GM19035 (cell line): ENCODE measurements at regions not wholly inside any gene's neighbourhood (a gene's known extent, or its start where the extent isn't known, plus 50 kb on each side); places are given as distances from the start of the nearest gene placed in this dataset.

ENCODE experiments used
- ATAC-seq: cut with Tn5 transposase; IDR thresholded peaks from one replicate; pipeline ENCODE4 v1.9.1; 2021; ENCODE audit not compliant: unreplicated experiment

DNA sequence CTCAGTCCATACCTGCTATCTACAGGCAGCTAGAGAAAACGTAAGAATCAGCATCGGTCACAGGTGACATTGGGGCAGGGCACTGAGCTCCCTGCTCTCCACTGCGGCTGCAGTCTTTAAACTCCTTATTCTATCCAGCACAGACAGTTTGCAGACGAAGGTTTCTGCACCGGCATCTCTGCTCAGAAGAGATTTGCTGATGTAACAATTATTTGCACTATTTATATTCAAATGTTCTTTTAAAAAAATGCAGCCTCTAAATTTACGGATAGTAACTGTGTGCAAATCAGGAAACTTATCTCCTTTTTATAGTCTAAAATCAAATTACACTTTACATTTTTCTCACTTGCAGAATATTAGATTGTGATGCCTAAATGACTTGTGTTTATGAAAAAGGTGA lies 671.0 kb downstream of the VRK1 start:
- ATAC-seq: no peak

DNA sequence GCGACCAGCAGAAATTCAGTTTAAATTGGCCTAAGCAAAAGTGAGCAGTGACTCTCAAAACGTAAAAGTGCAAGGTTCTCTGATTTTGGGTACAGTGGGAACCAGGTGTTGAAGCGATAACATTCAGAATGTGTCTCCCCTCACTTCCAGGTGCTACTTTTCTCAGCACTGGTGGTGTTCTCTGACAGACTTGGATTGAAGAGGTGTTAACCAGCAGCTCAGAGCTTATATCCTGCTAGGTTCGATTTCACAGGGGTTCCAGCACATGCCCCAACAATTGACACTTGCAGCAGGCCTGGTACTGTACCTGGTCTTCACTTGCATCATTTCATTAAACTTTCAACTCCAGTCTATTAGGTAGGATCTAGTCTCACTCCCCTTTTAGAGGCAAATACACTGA lies 680.2 kb downstream of the VRK1 start:
- no peak for ATAC-seq

DNA sequence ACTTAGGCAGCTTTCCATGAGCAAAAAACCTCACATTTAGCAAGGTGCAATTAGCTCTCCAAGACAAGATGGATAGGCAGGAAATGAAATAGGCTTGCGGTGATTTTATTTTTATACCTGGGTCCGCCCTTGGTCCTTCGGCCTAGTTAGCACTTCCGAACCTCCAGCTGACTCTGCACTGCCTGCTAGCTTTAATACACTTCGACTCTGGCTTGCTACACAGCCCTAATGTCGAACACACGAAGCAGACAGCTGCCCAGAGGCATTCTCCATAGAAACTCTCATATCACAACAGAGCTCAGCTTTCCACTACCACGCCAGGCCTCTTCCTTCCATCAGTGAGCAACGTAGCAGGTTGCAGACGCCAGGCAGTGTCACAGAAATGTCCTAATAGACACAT lies 688.0 kb downstream of the VRK1 start:
- no peak for ATAC-seq

DNA sequence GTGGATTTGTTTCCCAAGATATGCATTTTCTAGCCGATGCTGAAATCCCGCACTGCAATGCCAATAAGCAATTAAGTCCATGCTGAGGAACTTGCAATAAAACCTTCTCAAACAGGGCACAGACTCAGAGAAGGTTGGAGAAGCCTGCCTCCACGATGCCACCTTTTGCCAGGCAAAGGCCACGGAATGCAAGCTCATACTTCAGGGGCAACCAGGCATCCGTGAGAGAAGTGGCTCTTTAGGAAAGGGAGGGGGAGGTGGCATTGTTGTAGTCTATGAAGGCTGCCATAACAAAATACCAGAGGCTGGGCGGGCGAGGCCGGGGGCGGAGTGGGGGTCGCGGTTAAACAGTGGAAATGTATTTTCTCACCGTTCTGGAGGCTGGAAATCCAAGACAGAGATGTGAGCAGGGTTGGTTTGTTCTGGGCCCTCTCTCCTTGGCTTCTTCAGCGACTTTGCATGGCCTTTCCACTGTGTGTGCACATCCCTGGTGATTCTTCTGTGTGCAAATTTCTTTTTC lies 689.5 kb downstream of the VRK1 start:
- ATAC-seq: no peak

DNA sequence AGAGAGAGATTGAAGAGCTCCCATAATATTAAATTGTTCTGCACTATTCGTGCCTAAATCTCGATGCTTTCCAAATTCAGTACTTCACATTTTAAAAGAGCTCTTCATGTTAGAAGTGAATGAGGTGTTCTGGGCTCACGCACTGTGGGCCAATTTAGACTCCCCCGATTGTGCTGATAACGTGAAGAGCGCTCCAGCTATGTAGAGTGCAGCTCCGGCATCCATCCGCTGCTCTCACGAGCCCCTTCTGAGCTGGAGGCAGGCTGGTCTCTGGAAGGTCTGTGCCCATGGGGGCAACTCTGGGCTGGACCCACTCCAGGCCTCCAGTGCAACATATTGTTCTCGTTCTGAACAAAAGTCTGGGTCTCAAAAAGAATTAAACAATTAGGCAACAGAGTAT lies 692.6 kb downstream of the VRK1 start:
- ATAC-seq: no peak

DNA sequence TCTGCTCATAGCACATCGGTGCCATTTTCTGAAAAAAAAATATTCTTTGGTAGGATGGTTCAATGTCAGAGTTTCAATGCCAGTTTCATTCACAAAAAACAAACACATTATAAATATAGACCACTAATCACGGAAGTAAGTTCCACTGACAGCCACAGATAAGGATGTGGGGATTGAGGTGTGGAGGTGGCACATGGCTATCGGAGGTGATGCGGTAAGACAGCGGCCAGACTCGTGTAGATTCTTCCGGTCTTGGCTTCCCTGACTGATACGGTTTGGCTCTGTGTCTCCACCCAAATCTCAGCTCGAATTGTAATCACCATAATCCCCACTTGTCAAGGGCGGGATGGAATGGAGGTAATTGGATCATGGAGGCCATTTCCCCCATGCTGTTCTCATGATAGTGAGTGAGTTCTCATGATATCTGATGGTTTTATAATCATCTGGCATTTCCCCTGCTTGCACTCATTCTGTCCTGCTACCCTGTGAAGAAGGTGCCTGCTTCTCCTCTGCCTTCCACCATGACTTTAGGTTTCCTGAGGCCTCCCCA lies 693.4 kb downstream of the VRK1 start:
- no peak for ATAC-seq

DNA sequence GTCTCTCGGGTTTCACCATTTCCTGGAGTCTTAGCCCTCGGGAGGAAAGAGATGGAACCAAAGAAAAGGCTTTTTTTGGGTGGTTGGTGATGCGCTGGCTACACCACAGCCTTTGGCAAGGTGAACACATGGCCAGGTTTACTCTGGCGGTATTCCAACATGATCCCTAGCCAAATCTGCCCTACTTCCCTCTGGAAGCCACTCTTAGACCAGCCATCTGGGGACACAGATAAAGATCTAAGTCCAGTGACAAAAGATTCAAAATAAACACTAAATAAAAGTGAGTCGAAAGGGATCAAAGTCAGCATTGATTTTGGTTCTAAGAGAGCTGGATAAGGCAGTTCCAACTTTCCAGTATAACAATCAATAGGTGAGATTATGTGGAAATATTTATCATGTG lies 694.5 kb downstream of the VRK1 start:
- ATAC-seq: no peak

DNA sequence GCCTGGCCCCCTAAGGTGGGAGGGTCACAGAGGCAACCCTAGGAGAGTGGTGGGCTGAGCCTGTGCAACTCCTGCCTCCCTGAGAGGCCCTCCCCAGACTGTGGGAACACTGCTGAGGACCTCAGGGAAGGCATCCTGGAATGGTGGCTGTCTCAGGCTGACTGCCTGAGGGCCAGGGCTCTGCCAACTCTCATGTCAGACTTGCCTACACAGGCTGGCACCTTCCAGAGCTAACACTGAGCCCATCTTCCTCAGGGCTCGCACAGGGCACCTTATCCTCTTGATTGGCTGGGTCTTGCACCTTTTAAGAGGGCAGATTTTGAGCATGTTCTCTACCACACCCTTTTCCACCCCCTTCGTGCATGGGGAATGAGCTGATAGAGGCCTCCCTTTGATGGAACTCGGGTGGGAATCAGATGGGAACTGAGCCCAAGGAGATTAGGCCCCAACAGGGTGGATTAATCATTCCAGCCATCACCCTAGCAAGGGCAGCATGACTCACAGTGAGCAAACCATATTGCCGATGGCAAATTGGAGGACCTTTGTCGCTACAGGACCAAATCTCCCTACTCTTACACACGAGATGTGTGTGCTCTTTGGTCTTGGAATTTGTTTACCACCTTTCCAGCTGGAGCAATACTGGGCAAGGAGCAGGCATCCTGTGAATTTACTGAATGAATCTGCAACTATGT lies 702.8 kb downstream of the VRK1 start:
- ATAC-seq: no peak

DNA sequence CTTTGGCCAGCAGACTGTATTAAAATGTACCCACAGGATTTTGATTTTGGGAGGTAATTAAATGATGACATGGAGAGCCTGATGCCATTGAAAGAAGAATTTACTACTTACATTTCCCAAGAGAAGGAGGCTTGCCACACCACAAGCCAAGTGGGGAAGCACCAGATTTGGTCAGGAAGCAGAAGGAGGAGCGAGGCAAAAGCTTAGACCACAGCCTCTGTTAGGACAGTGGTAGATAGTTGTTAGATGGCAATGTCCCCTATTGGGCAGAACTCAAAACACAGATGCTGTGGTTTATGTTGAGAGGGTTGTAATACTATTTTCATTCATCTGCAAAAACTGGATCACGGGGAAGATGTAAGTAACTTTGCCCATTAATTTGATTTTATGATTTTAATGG lies 709.4 kb downstream of the VRK1 start:
- no peak for ATAC-seq

DNA sequence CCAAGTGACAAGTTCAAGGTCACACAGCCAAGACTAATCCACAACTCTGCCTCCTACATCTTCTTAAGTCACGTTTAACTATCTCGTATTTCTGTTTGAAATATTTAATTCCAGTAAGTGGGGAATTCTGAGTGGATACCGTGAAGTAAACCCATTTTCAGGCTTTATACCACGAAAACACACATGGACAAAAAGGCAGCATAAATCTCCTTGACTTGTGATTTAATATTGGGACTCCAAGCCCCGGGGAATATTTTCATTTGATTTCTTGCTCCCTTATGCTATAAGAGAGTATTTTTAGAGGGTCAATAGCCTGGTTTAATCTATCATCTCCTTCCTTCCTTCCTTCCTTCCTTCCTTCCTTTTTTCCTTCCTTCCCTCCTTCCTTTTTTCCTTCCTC lies 716.7 kb downstream of the VRK1 start:
- no peak for ATAC-seq

DNA sequence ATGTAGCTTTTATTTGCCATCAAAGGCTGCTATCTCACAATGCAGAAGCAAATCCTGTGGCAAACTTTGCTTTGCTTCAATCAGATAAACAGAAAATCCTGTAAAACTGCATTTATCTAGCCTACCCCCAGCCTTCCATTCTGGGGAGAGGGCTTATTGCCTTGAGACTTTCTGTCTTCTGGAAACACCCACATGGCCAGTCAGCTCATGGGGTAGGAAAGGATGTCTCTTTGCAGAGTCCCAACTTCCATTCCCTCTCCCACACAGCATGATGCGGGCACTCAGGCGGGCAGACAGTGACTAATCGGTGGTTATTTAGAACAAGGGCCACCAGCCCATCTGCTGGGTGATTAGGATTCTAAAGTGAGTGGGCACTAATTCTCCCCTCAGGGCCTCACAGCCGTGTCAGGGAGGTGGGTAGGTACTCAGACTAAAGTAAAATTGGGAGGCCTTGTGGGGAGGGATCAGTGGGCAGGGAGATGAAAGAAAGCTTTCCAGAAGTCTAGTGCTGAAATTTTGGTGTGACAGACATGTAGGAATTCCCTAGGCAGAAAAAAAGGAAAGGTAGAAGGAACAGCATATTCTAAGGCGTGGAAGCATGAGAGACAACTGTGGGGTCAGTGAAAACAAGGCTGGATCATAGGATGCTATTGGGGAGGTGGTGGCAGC lies 720.5 kb downstream of the VRK1 start:
- ATAC-seq: no peak

DNA sequence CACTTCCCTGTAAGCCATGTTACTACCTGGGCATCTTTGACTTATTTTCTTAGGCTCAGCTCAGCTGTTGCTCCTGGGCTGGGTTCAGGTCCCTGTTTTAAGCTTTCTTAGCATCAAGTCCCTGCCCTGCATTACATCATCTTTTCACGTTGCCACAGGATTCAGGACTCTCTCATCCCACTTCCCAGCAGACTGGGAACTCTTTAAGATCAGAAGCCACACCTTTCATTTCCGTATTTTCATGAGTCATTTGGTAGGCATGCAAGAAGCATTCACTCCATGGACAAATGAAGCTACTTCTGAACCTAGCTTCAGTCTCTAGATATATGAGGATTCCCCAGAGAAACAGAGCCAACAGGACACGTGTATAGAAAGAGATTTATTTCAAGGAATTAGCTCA lies 726.8 kb downstream of the VRK1 start:
- ATAC-seq: no peak

DNA sequence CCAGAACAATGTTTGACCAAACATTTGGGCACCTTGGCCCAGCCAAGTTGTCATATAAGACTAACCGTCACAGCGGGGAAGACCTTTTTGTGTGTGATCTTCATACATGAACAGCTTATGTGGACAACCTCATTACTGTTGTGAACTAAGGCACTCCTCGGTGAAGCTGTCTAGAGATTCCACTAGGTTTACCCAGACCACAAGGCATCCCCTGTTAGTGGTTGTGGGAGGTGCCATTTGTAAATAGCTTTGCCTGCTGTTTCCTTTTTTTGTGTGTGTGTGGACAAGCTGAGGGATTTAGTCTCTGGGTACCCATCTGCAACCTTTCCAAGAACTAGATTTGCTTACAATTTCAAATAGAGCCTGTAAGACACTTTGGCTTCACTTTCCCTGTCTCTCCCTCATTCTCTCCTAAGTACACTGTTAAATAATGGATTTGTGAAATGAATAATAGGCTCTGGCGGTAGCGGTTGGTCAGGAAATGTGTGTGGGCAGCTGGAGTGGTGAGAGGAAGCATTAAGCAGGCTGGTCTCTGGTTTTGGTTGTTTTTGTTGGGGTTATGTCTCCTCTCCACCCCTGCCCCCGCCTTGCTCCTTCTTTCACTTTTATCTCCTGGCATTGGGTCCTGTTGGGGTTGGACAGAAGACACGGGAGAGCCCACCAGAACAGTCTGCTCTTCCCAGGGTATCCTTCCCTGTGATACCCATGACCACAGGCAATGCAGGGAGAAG lies 727.6 kb downstream of the VRK1 start:
- no peak for ATAC-seq

DNA sequence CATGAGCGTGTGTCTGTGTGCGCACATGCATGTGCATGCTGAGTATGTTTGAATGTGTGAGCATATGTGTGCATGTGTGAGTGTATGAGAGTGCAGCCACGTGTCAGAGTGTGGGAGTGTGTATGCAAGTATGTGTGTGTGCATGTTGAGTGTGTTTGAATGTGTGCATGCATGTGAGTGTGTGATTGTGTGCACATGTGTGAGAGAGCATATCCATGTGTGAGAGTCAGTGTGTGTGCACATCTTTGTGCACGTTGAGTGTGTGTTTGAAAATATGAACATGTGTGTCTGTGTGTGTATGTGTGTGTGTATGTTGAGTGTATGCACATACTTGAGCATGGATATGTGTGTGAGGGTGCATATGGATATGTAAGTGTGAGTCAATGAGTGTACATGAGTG lies 730.8 kb downstream of the VRK1 start:
- ATAC-seq: no peak

DNA sequence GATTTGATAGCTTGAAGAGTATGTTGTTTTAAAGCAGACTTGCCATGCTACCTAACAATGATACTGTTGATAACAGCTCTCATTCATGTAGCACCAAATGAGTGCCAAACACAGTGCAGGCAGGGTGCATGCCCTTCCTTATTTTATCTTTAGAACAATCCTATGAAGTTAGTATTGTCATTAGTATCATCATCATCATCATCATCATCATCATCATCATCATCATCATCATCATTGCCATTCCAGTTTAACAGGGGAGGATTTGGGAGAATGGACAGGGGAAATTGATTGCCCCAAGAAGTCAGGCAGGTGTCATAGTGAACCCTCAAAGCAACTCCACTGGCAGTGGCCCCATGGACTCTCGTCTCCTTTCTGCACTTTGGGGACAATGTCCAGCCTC lies 734.9 kb downstream of the VRK1 start:
- no peak for ATAC-seq

DNA sequence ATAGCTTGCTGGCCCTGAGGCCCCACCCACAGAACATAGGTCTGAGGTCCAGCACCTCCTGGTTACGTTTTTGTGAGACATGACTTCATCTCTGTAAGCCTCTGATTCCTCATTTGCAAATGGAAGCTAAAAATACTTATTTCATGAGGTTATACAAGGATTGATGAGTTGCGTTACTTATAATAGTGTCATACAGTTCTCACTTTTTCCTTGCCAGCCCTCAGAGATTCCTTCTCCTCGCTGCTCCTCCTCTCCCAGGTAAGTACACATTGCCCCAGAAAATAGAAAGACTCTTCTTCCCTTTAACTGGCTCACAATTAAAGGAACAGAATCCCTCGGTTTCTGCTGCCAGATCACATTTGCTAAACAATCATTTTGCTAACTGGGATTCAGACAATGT lies 739.2 kb downstream of the VRK1 start:
- ATAC-seq: no peak

DNA sequence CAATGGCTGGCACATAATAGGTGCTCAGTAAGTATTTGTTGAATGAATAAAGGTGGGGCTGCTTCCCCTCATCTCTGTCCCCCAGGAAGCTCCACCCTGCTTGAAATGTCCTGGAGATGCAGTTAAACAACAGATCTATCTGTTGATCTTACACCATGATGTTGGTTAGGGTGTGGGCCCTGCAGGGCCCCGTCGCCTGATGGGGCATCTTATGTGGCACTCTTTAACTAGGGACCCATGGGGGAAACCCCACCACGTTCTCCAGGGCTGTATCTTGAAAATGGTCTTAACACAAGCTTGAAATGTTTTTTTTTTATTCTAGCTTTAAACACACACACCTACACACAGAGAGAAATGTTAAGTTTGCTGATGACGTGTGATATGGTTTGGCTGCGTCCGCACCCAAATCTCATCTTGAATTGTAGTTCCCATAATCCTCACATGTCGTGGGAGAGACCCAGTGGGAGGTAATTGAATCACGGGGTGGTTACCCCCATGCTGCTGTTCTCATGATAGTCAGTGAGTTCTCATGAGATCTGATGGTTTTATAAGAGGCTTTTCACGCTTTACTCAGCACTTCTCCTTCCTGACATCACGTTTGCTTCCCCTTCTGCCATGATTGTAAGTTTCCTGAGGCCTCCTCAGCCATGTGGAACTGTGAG lies 741.7 kb downstream of the VRK1 start:
- ATAC-seq: no peak

DNA sequence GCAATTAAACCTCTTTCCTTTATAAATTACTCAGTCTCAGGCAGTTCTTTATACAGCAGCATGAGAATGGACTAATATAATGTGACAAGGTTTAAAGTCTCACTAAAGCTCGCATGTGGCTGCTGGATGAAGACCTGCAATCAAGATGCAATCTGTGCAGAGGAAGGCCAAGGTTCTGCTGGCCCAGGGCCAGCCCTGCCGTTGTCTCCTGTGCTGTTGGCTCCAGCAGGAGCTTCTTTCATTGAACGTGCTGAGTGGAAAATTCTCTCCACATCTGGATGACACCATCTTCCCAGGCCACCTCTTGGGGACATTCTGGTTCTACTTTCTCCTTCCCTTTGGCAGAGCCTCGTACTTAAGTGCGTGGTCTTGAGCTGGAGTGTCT lies 742.2 kb downstream of the VRK1 start:
- no peak for ATAC-seq

DNA sequence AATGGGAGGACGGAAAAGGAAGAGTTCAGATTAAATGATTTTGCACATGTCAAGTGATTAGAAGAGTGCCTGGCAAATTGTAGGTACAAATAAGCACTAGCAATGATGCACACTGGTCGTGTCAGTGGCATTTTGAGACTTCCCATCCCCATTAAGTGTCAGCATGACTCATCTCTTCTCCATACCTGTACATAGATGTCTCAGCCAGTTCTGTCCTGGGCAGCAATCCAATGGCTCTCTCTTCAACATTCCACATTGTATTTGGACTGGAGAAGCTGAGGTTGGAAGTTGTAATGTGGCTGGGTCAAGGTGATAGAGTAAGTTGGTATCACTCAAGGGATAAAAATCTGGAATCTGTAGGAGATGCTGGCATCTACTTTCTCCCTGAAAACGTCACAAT lies 742.7 kb downstream of the VRK1 start:
- ATAC-seq: no peak

DNA sequence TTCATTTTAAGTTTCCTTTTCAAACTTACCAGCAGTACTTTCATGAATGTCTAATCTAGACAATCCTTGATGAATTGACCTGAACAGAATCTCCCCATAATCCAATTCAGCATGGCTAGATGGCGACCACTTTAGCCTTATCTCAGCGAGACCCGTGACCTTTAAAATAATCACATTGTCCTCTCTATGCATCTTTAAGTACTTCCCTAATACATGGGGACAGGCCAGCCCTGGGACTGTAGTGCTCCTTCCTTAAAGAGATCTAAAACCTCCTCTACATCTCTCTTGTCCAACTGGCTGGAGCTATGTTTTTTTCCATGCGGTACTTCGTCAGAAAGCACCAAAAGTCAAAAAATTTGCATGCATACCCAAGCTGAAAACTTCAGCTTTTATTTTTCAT lies 746.0 kb downstream of the VRK1 start:
- no peak for ATAC-seq

DNA sequence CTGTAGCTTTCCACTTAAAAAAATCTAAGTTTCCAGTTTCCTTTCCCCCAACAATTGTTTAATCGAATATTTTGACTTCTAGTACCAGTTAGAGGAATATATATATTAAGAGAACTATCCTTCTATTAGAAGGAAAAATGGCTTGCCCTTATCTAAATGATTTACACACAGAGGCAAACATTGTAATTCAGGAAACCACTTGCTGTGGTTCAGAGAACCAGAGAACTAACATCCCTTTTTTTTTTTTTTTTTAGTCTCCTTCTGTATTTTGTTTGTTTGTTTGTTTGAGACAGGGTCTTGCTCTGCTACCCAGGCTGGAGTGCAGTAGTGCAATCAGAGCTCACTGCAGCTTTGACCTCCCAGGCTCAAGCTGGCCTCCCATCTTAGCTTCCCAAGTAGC lies 746.6 kb downstream of the VRK1 start:
- ATAC-seq: no peak
